SK-N-MC (cell line): ENCODE measurements at regions not wholly inside any gene's neighbourhood (a gene's known extent, or its start where the extent isn't known, plus 50 kb on each side); places are given as distances from the start of the nearest gene placed in this dataset.

Source experiments
- DNase-seq: peaks from one replicate; pipeline ENCODE4 v3.0.0-alpha.2; 2011; ENCODE audit warnings: low read depth, low spot score
- H3K27ac ChIP-seq: fragments of 200-600 bp; sonication (generic); 2 replicates; pipeline ENCODE4 v1.5.1; 2016; ENCODE audit warnings: mixed run types
- H3K36me3 ChIP-seq: fragments of 200-600 bp; sonication (generic); 2 replicates; pipeline ENCODE4 v1.6.1; 2017; ENCODE audit warnings: antibody characterized with exemption, low read length, mixed read lengths; ENCODE audit not compliant: insufficient read depth
- H3K4me3 ChIP-seq: fragments of 200-600 bp; sonication (generic); 2 replicates; pipeline ENCODE4 v1.5.1; 2016
- H3K9ac ChIP-seq: fragments of 200-600 bp; sonication (generic); 2 replicates; pipeline ENCODE4 v1.8.0; 2017; ENCODE audit warnings: mixed run types, mixed read lengths; ENCODE audit not compliant: insufficient read length
- H3K9me3 ChIP-seq: fragments of 200-600 bp; sonication (generic); 2 replicates; pipeline ENCODE4 v1.6.1; 2017; ENCODE audit warnings: low read depth, mild to moderate bottlenecking, antibody characterized with exemption, low read length, moderate library complexity, mixed read lengths
- EZH2 ChIP-seq: fragments of 200-600 bp; sonication (generic); IDR thresholded peaks from one replicate; pipeline ENCODE4 v1.6.1; 2017; ENCODE audit warnings: antibody characterized with exemption
- FOXP2 ChIP-seq: optimal IDR thresholded peaks from 2 replicates; pipeline ENCODE3; 2011; ENCODE audit warnings: mild to moderate bottlenecking, moderate library complexity; ENCODE audit not compliant: insufficient read depth; ENCODE audit errors: extremely low read length, control extremely low read depth
- POLR2AphosphoS5 ChIP-seq: IDR thresholded peaks from 2 replicates; pipeline ENCODE4 v1.6.1; 2012; ENCODE audit warnings: mild to moderate bottlenecking, low read depth, low read length, borderline replicate concordance

DNA sequence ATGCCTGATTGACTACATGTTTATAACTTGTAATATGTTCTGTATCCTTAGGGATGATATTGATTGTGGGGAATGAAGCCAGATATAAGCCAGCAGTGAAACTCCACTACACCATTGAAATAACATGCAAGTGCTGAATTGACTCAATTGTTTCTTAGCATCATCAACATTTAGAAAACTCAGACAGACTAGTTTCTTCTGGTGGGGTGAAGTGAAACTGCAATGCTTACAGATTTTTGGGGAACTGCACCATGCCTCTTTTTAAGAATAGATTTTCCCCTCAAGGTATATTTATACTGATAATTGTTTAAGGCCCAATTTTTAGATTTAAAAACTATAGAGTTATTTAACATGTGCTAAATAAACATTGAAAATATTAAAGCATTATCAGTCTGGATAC lies 1044.6 kb upstream of the EYS start:
- H3K27ac ChIP-seq, result no peak overlapping the region
- no peaks in the 10 kb centered on the region for H3K36me3 ChIP-seq
- TF ChIP-seq EZH2, result no peak
- TF ChIP-seq POLR2AphosphoS5, result no peak
- TF ChIP-seq FOXP2, result no peak
- no peak overlapping the region for H3K9ac ChIP-seq
- no peaks in the 10 kb centered on the region for H3K9me3 ChIP-seq
- H3K4me3 ChIP-seq, result no peak overlapping the region
- no peak for DNase-seq

DNA sequence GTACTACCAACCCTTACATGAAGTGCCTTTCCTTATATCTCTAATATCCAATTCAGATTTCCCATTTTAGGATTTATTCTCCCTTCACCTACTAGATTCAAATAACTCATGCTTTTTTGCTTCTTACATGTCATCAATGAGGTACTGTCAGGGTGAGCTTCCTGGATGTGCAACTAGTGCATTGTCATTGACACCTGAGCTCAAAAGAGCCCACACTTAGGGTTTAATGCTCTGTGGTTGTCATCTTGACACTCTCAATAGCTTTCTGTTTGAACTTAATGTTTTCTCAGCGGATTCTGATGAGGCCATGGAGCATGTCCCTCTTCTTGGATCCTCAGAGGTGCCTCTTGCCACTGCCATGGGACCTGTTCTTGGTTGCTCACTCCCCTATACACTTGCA lies 1033.3 kb upstream of the EYS start:
- Histone ChIP-seq H3K27ac (no peak overlapping the region), H3K4me3 (no peak overlapping the region), H3K9me3 (no peaks in the 10 kb centered on the region), H3K9ac (no peak overlapping the region), H3K36me3 (no peaks in the 10 kb centered on the region)
- TF ChIP-seq POLR2AphosphoS5, result no peak
- no peak for TF ChIP-seq EZH2
- no peak for TF ChIP-seq FOXP2
- no peak for DNase-seq

- H3K9ac ChIP-seq, result no peak overlapping the region
- H3K9me3 ChIP-seq, result no peaks in the 10 kb centered on the region
- H3K4me3 ChIP-seq, result no peak overlapping the region
- TF ChIP-seq EZH2 (no peak), POLR2AphosphoS5 (no peak), FOXP2 (no peak)
- no peaks in the 10 kb centered on the region; the same call in 1 of the 2 replicates for H3K36me3 ChIP-seq
- no peak for DNase-seq
- H3K27ac ChIP-seq, result no peak overlapping the region
These were observed 1028.3 kb upstream of the EYS start for GRCh38 chr6:66735106-66735890.

DNA sequence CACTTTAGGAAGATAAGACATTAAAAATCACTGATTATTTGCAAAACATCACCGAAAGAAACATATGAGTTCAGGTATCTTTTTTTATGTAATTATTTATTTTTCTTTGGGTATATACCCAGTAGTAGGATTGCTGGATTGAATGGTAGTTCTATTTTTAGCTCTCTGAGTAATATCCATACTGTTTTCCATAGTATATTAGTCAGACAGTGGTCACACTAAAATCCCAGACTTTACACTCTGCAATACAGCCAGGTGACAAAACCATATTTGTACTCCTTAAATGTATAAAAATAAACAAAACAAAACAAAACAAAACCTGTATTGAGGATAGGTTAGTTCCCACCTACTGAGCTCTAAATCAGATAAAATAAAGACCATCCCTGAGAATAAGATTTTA lies 1024.3 kb upstream of the EYS start:
- Histone ChIP-seq H3K9me3 (no peaks in the 10 kb centered on the region), H3K27ac (no peak overlapping the region), H3K36me3 (no peaks in the 10 kb centered on the region; the same call in 1 of the 2 replicates), H3K9ac (no peak overlapping the region), H3K4me3 (no peak overlapping the region)
- no peak for DNase-seq
- no peak for TF ChIP-seq POLR2AphosphoS5
- TF ChIP-seq EZH2, result no peak
- no peak for TF ChIP-seq FOXP2

- H3K4me3 ChIP-seq, result no peak overlapping the region
- DNase-seq, result no peak
- H3K27ac ChIP-seq, result no peak overlapping the region
- H3K36me3 ChIP-seq, result no peaks in the 10 kb centered on the region
- no peak overlapping the region for H3K9ac ChIP-seq
- TF ChIP-seq POLR2AphosphoS5, result no peak
- TF ChIP-seq FOXP2, result no peak
- TF ChIP-seq EZH2, result no peak
- 0 out of 2 replicates have a peak, but pooled peaks cover 3% of the 10 kb centered on the region for H3K9me3 ChIP-seq
These were observed 1018.6 kb upstream of the EYS start for GRCh38 chr6:66725670-66726069.

DNA sequence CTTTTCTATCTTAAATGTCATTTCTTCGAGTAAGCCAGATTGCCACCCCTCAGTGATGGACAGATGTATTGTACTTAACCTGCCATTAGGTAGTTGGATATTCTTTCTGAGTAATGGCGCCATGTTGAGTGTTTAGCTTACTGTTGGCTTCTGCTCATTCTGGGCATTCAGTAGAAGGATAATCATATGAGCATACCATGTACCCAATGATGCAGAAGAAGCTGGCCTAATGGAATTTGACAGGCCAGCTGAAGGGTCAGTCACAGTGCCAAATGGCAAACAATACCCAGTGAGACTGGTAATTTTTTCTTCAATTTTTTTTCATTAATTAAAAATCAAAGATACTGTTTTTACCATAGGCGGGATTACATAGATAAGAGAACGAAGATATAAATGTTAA lies 1010.8 kb upstream of the EYS start:
- no peak for TF ChIP-seq POLR2AphosphoS5
- no peak for TF ChIP-seq FOXP2
- Histone ChIP-seq H3K9ac (no peak overlapping the region), H3K4me3 (no peak overlapping the region), H3K9me3 (no peaks in the 10 kb centered on the region; the same call in 1 of the 2 replicates), H3K36me3 (no peaks in the 10 kb centered on the region), H3K27ac (no peak overlapping the region)
- DNase-seq, result no peak

DNA sequence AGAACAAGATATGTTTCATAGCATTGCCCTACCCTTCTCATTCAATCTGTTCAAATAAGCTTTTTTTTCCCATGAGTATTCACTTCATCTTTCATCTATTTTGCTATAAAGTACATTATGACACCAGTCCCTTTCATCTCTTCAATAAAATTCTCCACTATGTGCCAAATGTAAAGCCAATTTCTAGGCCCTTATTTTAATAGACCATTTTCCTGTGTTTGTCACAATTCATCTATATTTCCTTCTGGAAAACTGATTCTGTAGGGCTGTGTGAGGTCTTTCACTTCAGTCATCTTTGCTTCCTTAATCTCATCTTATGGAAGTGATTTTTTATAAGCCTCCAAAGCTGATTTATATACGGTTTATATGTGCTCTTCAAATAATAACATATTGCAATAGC lies 992.4 kb upstream of the EYS start:
- no peak for DNase-seq
- H3K4me3 ChIP-seq, result no peak overlapping the region
- no peaks in the 10 kb centered on the region for H3K9me3 ChIP-seq
- no peak overlapping the region for H3K27ac ChIP-seq
- no peak overlapping the region for H3K9ac ChIP-seq
- H3K36me3 ChIP-seq, result no peaks in the 10 kb centered on the region
- TF ChIP-seq FOXP2, result no peak
- TF ChIP-seq POLR2AphosphoS5, result no peak
- TF ChIP-seq EZH2, result no peak

DNA sequence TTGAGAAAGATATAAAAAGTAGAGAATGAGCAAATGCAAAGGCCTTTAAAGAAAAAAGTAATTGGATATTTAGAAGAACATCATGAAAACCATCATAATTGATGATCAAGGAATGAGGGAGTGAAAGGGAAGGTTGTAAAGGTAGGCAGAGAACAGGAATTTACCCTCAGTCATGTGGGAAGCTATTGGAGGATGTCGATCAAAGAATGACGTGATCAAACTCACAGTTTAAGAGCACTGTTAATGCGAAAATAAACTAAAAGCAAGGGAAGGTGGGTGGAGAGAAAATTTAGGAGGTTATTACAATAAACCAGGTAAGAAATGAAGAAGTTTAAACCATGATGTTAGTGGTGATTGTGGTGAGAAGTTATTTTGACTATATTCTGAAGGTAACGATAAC lies 982.6 kb upstream of the EYS start:
- no peak overlapping the region for H3K27ac ChIP-seq

GRCh38 chr6:66687611-66688140 lies 980.6 kb upstream of the EYS start:
- Histone ChIP-seq H3K4me3 (no peak overlapping the region), H3K9ac (no peak overlapping the region), H3K36me3 (no peaks in the 10 kb centered on the region), H3K9me3 (peaks cover 4% of the 10 kb centered on the region; the same call in 1 of the 2 replicates), H3K27ac (no peak overlapping the region)
- TF ChIP-seq POLR2AphosphoS5 (no peak), EZH2 (no peak), FOXP2 (no peak)
- no peak for DNase-seq

More for the DNA sequence above, 982.6 kb upstream of the EYS start:
- DNase-seq, result no peak
- no peak overlapping the region for H3K9ac ChIP-seq
- no peak overlapping the region for H3K4me3 ChIP-seq
- H3K36me3 ChIP-seq, result no peaks in the 10 kb centered on the region
- TF ChIP-seq FOXP2 (no peak), EZH2 (no peak), POLR2AphosphoS5 (no peak)
- H3K9me3 ChIP-seq, result 0 out of 2 replicates have a peak, but pooled peaks cover under 1% of the 10 kb centered on the region
